Keratinocyte (primary cell): ENCODE measurements at regions not wholly inside any gene's neighbourhood (a gene's known extent, or its start where the extent isn't known, plus 50 kb on each side); places are given as distances from the start of the nearest gene placed in this dataset.

Experiments
- DNase-seq: peaks from one replicate; pipeline ENCODE4 v3.0.0-alpha.2; 2011; ENCODE audit warnings: low read depth, missing footprints, low spot score
- FAIRE-seq: peaks from 2 replicates; lab custom pipeline; 2011; peaks lifted over from hg19 to GRCh38; lab: Jason Lieb, UNC
- H2AFZ ChIP-seq: 2 replicates; pipeline ENCODE4 v1.6.0; 2012; ENCODE audit warnings: low read length, control low read depth, inconsistent platforms; ENCODE audit not compliant: control insufficient read depth
- H3K27ac ChIP-seq: 2 replicates; pipeline ENCODE4 v1.5.1; 2011; ENCODE audit warnings: low read length; ENCODE audit not compliant: control insufficient read depth, insufficient read depth
- H3K27me3 ChIP-seq: 3 replicates; pipeline ENCODE4 v1.6.0; 2011; ENCODE audit warnings: low read length; ENCODE audit not compliant: control insufficient read depth, insufficient read depth; ENCODE audit errors: extremely low read depth
- H3K36me3 ChIP-seq, 2 experiments: 2 replicates in 1 of 2; 3 replicates in 1 of 2; pipeline ENCODE4 v1.5.1; 2011; ENCODE audit warnings: low read length in 2 of 2, mild to moderate bottlenecking in 1 of 2; ENCODE audit not compliant: control insufficient read depth in 2 of 2, insufficient read depth in 2 of 2; ENCODE audit errors: extremely low read depth in 1 of 2
- H3K4me1 ChIP-seq: 3 replicates; pipeline ENCODE4 v1.5.1; 2011; ENCODE audit warnings: low read length; ENCODE audit not compliant: control insufficient read depth, insufficient read depth; ENCODE audit errors: extremely low read depth
- H3K4me2 ChIP-seq: 3 replicates; pipeline ENCODE4 v1.6.0; 2011; ENCODE audit warnings: low read depth, low read length; ENCODE audit not compliant: control insufficient read depth, insufficient read depth; ENCODE audit errors: extremely low read depth
- H3K4me3 ChIP-seq, 3 experiments: fragments of 200-600 bp in 1 of 3; sonication (generic) in 1 of 3; 2 replicates in 2 of 3; 3 replicates in 1 of 3; pipeline ENCODE4 v1.5.1; 2011 to 2016; ENCODE audit warnings: low read length in 3 of 3, mild to moderate bottlenecking in 3 of 3, control low read depth in 2 of 3, inconsistent platforms in 1 of 3, low read depth in 1 of 3, mixed read lengths in 1 of 3, mixed run types in 1 of 3, moderate library complexity in 1 of 3; ENCODE audit not compliant: control insufficient read depth in 2 of 3, insufficient read depth in 2 of 3; ENCODE audit errors: extremely low read depth in 1 of 3
- H3K79me2 ChIP-seq: 2 replicates; pipeline ENCODE4 v1.6.0; 2012; ENCODE audit warnings: low read length; ENCODE audit not compliant: control insufficient read depth, insufficient read depth
- H3K9ac ChIP-seq: 3 replicates; pipeline ENCODE4 v1.6.0; 2011; ENCODE audit warnings: low read length; ENCODE audit not compliant: control insufficient read depth, insufficient read depth; ENCODE audit errors: extremely low read depth
- H3K9me1 ChIP-seq: 3 replicates; pipeline ENCODE4 v1.6.0; 2011; ENCODE audit warnings: low read length; ENCODE audit not compliant: control insufficient read depth, insufficient read depth; ENCODE audit errors: extremely low read depth
- H3K9me3 ChIP-seq: 2 replicates; pipeline ENCODE4 v1.5.1; 2012; ENCODE audit warnings: low read depth, low read length; ENCODE audit not compliant: control insufficient read depth
- H4K20me1 ChIP-seq: 3 replicates; pipeline ENCODE4 v1.6.0; 2011; ENCODE audit warnings: low read length; ENCODE audit not compliant: control insufficient read depth, insufficient read depth; ENCODE audit errors: extremely low read depth
- EZH2 ChIP-seq: IDR thresholded peaks from one replicate; pipeline ENCODE4 v1.6.1; 2012; ENCODE audit warnings: inconsistent platforms, mild to moderate bottlenecking, low read length, moderate library complexity
- dilution Hi-C: fragments of 300-500 bp; cut with MboI; formaldehyde crosslinking; loops from one replicate; pipeline ENCODE4 v1.7.0; 2020; ENCODE audit warnings: low sequenced_read_pairs; ENCODE audit not compliant: extremely low pct_ligation_motif_present
- TF ChIP-seq, protein P1 (sequence below), 3 experiments: IDR thresholded peaks in 1 of 3; conservative IDR thresholded peaks in 1 of 3; optimal IDR thresholded peaks in 1 of 3; 2 replicates in 2 of 3; 3 replicates in 1 of 3; pipeline versions ENCODE3 to v1.5.1; 2011; ENCODE audit warnings: low read length in 3 of 3, mild to moderate bottlenecking in 3 of 3, moderate library complexity in 2 of 3, control low read depth in 1 of 3, inconsistent platforms in 1 of 3; ENCODE audit not compliant: insufficient read depth in 2 of 3; ENCODE audit errors: extremely low read depth in 1 of 3

DNA sequence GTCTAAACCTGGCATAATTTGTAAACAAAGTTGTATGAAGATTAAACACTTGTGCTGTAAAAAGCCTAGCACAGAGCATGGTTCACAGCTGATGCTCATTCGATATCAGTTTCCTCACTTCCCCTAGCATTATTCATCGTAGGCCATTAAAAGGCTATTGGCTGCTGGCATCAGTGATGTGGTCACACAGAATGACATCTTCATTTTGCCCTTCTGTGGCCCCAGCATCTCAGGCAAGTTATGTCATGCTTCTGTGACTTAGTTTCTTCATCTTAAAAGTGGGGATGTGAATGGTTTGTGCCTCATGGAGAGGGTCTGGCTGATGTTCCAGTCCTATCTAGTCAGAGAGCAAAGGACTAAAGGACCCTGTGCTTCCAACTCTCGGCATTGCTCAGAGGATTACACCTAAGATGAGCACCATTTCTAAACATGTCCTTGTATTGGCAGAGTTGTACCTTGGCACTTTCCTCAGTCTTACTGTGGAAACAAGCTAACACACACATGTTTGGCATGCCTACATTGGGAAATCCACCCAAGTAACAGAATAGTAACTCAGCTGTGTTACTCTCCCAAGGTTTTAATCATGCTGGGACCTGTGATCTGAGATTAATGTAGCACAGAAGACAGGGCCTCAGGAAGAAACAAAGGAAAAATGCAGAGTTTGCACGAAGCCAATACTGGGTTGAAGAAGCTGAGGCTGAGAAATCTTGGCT, 83.5 kb upstream of the OR9Q1 start:
- Histone ChIP-seq H3K4me2 (peak overlapping the region; percentile 4), H3K27me3 (no peaks in the 10 kb centered on the region), H3K4me1 (peaks cover 29% of the 10 kb centered on the region), H3K9ac (no peak overlapping the region), H3K79me2 (no peaks in the 10 kb centered on the region), H2AFZ (peak overlapping the region; percentile 10), H3K4me3 (no peak overlapping the region), H3K27ac (peak overlapping the region; percentile 1), H3K36me3 (no peaks in the 10 kb centered on the region), H3K9me3 (no peaks in the 10 kb centered on the region), H4K20me1 (no peaks in the 10 kb centered on the region), H3K9me1 (no peaks in the 10 kb centered on the region)
- FAIRE-seq (peak; percentile 44), DNase-seq (no peak)
- TF ChIP-seq EZH2: no peak
- TF ChIP-seq, protein P1, sequence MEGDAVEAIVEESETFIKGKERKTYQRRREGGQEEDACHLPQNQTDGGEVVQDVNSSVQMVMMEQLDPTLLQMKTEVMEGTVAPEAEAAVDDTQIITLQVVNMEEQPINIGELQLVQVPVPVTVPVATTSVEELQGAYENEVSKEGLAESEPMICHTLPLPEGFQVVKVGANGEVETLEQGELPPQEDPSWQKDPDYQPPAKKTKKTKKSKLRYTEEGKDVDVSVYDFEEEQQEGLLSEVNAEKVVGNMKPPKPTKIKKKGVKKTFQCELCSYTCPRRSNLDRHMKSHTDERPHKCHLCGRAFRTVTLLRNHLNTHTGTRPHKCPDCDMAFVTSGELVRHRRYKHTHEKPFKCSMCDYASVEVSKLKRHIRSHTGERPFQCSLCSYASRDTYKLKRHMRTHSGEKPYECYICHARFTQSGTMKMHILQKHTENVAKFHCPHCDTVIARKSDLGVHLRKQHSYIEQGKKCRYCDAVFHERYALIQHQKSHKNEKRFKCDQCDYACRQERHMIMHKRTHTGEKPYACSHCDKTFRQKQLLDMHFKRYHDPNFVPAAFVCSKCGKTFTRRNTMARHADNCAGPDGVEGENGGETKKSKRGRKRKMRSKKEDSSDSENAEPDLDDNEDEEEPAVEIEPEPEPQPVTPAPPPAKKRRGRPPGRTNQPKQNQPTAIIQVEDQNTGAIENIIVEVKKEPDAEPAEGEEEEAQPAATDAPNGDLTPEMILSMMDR (optimal IDR thresholded peaks at IDR 0.05 in 1 of 3, IDR thresholded peaks at IDR 0.05 in 1 of 3, conservative IDR thresholded peaks at IDR 0.05 in 1 of 3; ENCODE audit: extremely low read depth in 1 of 3, insufficient read depth in 2 of 3, low read length in 3 of 3): no peak
- dilution Hi-C loops: no loop called here

DNA sequence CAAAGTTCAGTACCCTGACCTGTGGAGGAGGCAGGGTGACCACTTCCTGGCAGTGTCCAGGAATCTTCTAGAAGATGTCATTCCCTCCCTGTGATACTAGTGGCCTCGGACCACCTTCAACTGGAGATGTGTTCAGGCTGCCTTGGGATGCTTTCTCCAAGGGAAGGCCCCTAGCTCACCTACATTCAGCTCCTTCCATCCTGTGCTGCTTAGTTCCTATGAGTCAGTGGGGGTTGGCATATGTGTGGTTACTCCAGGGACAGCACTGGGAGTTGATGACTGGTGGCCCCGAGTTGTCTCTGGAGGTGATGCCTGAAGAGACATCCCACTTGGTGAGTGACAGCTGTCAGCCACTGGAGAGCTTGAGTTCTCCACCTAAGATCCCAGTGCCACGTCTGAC, 81.8 kb upstream of the OR9Q1 start:
- Histone ChIP-seq H4K20me1 (no peaks in the 10 kb centered on the region), H3K79me2 (no peaks in the 10 kb centered on the region), H3K4me3 (no peak overlapping the region), H2AFZ (no peak overlapping the region), H3K27me3 (no peaks in the 10 kb centered on the region), H3K9ac (no peak overlapping the region), H3K27ac (no peak overlapping the region), H3K36me3 (no peaks in the 10 kb centered on the region), H3K9me3 (no peaks in the 10 kb centered on the region), H3K9me1 (no peaks in the 10 kb centered on the region), H3K4me1 (peaks cover 29% of the 10 kb centered on the region), H3K4me2 (no peak overlapping the region)
- no peak for TF ChIP-seq EZH2
- TF ChIP-seq, protein P1 (optimal IDR thresholded peaks at IDR 0.05 in 1 of 3, IDR thresholded peaks at IDR 0.05 in 1 of 3, conservative IDR thresholded peaks at IDR 0.05 in 1 of 3; ENCODE audit: extremely low read depth in 1 of 3, insufficient read depth in 2 of 3, low read length in 3 of 3): no peak
- dilution Hi-C loops: no loop called here
- DNase-seq (no peak), FAIRE-seq (no peak)
